Psoas muscle (tissue), 7 donors: ENCODE measurements at regions not wholly inside any gene's neighbourhood (a gene's known extent, or its start where the extent isn't known, plus 50 kb on each side); places are given as distances from the start of the nearest gene placed in this dataset.

Source experiments
- ATAC-seq, 4 donors: fragments of 200-7000 bp; cut with Tn5 transposase; one replicate each; pipeline ENCODE4 v1.9.1; 2020; ENCODE audit warnings: moderate library complexity in 3 of 4, mild to moderate bottlenecking in 2 of 4
- DNase-seq, 2 donors: peaks; one replicate each; pipeline ENCODE4 v3.0.0-alpha.2; 2020
- H3K27ac ChIP-seq: fragments of 200-600 bp; one replicate; pipeline ENCODE4 v1.8.0; 2022
- H3K27me3 ChIP-seq, 3 donors: fragments of 200-600 bp in 1 of 3; one replicate each; pipeline versions ENCODE4 v1.6.1 to v1.8.0; 2013 to 2022; ENCODE audit warnings: low read length in 2 of 3, mild to moderate bottlenecking in 2 of 3, moderate library complexity in 1 of 3; ENCODE audit not compliant: insufficient read depth in 3 of 3
- H3K36me3 ChIP-seq, 2 donors: fragments of 200-600 bp in 1 of 2; one replicate each; pipeline versions ENCODE4 v1.6.1 to v1.8.0; 2013 to 2022; ENCODE audit warnings: low read depth in 1 of 2, mild to moderate bottlenecking in 1 of 2, moderate library complexity in 1 of 2; ENCODE audit not compliant: insufficient read depth in 1 of 2
- H3K4me1 ChIP-seq: fragments of 200-600 bp; one replicate; pipeline ENCODE4 v1.8.0; 2022
- H3K4me3 ChIP-seq: fragments of 200-600 bp; one replicate; pipeline ENCODE4 v1.8.0; 2022; ENCODE audit warnings: mild to moderate bottlenecking
- H3K9me3 ChIP-seq: fragments of 200-600 bp; one replicate; pipeline ENCODE4 v1.8.0; 2022
- CTCF ChIP-seq: fragments of 200-600 bp; IDR thresholded peaks from one replicate; pipeline ENCODE4 v1.8.0; 2022; ENCODE audit warnings: antibody characterized with exemption
- whole genome bisulfite sequencing, 3 donors: extraction: QIAGEN DNeasy Blood & Tissue Kit; methylation state at CpG; one replicate each; pipeline versions ENCODE4 v1.1.6 to v1.1.7; 2013; 5-methylcytosine and 5-hydroxymethylcytosine counted together
- intact Hi-C, 2 donors: fragments of 100-400 bp; cut with DNase I; formaldehyde crosslinking; loops; one replicate each; pipeline versions ENCODE4 v1.11.0 to v1.14.2; 2022
- donor health status: healthy with polysubstance abuse.
- donor health status: DM: no; HTN: no; CAD: no; lungs with moderate emphysema.
- donor health status: Bipolar disorder and iron deficiency.
- donor health status: healthy.
- donor health status: DM: yes; HTN: yes; CAD: no.
- donor health status: DM: no; HTN: no; CAD: no.
- donor health status: DM: yes; HTN: yes; CAD: no.

GRCh38 chr5:152094716-152095115 lies 170.1 kb upstream of the GLRA1 start:
- intact Hi-C loops, result no loop called here
- H3K4me1 ChIP-seq, result no peaks in the 10 kb centered on the region
- DNase-seq, result no peak
- TF ChIP-seq CTCF, result no peak
- no peaks in the 10 kb centered on the region for H3K27me3 ChIP-seq
- no peaks in the 10 kb centered on the region for H3K9me3 ChIP-seq
- no peaks in the 10 kb centered on the region for H3K36me3 ChIP-seq
- 42 to 63% (median 54%) methylated on average over 2 of the region's 2 CpGs for WGBS, 3 donors
- no peak for ATAC-seq
- no peak overlapping the region for H3K4me3 ChIP-seq
- no peak overlapping the region for H3K27ac ChIP-seq

- no peak for DNase-seq
- Histone ChIP-seq H3K27ac (no peak overlapping the region), H3K4me3 (no peak overlapping the region), H3K27me3 (no peaks in the 10 kb centered on the region), H3K9me3 (no peaks in the 10 kb centered on the region), H3K36me3 (no peaks in the 10 kb centered on the region), H3K4me1 (no peaks in the 10 kb centered on the region)
- ATAC-seq, result no peak
- intact Hi-C loops, result no loop called here
- 18 to 24% (median 22%) methylated on average over 2 of the region's 2 CpGs for WGBS, 3 donors
- TF ChIP-seq CTCF, result no peak
Observed at GRCh38 chr5:152094060-152094459, 169.4 kb upstream of the GLRA1 start.

GRCh38 chr5:152092580-152092979 lies 167.9 kb upstream of the GLRA1 start:
- Histone ChIP-seq H3K9me3 (no peaks in the 10 kb centered on the region), H3K27ac (no peak overlapping the region), H3K4me3 (no peak overlapping the region), H3K36me3 (no peaks in the 10 kb centered on the region), H3K27me3 (no peaks in the 10 kb centered on the region), H3K4me1 (no peaks in the 10 kb centered on the region)
- TF ChIP-seq CTCF, result no peak
- no peak for DNase-seq
- 59 to 86% (median 72%) methylated on average over 1 of the region's 1 CpG for WGBS, 3 donors
- intact Hi-C loops, result no loop called here
- ATAC-seq, result no peak

GRCh38 chr5:152089644-152090043 lies 165.0 kb upstream of the GLRA1 start:
- no peaks in the 10 kb centered on the region for H3K9me3 ChIP-seq
- H3K27ac ChIP-seq, result no peak overlapping the region
- WGBS, 3 donors, result 21 to 45% (median 35%) methylated on average over 2 of the region's 2 CpGs
- intact Hi-C loops, result no loop called here
- no peak for ATAC-seq
- H3K27me3 ChIP-seq, result no peaks in the 10 kb centered on the region
- no peaks in the 10 kb centered on the region for H3K4me1 ChIP-seq
- DNase-seq, result no peak
- TF ChIP-seq CTCF, result no peak
- no peaks in the 10 kb centered on the region for H3K36me3 ChIP-seq
- H3K4me3 ChIP-seq, result no peak overlapping the region

- H3K4me3 ChIP-seq, result no peak overlapping the region
- H3K27me3 ChIP-seq, result no peaks in the 10 kb centered on the region
- no peaks in the 10 kb centered on the region for H3K9me3 ChIP-seq
- WGBS, 3 donors, result 54 to 63% (median 57%) methylated on average over 3 of the region's 3 CpGs
- no peak for TF ChIP-seq CTCF
- no peak overlapping the region for H3K27ac ChIP-seq
- intact Hi-C loops, result no loop called here
- no peaks in the 10 kb centered on the region for H3K4me1 ChIP-seq
- no peak for ATAC-seq
- DNase-seq, result no peak
- no peaks in the 10 kb centered on the region for H3K36me3 ChIP-seq
Observed at GRCh38 chr5:152086668-152087067, 162.0 kb upstream of the GLRA1 start.
